GM08714 (cell line): ENCODE measurements at regions not wholly inside any gene's neighbourhood (a gene's known extent, or its start where the extent isn't known, plus 50 kb on each side); places are given as distances from the start of the nearest gene placed in this dataset.
"Not testable (repeated sequence)": the region's sequence is repeated elsewhere in the genome, so short reads cannot be mapped to it uniquely, and the experiment has no call there.

ENCODE experiments used
- H3K4me3 ChIP-seq: fragments of 200-500 bp; sonication (Bioruptor generic); 2 replicates; pipeline ENCODE4 v1.5.1; 2014; ENCODE audit warnings: mild to moderate bottlenecking, low read length, inconsistent platforms
- ZNF274 ChIP-seq: IDR thresholded peaks from 2 replicates; pipeline ENCODE4 v1.6.1; 2012; ENCODE audit warnings: mild to moderate bottlenecking, low read depth, low read length

DNA sequence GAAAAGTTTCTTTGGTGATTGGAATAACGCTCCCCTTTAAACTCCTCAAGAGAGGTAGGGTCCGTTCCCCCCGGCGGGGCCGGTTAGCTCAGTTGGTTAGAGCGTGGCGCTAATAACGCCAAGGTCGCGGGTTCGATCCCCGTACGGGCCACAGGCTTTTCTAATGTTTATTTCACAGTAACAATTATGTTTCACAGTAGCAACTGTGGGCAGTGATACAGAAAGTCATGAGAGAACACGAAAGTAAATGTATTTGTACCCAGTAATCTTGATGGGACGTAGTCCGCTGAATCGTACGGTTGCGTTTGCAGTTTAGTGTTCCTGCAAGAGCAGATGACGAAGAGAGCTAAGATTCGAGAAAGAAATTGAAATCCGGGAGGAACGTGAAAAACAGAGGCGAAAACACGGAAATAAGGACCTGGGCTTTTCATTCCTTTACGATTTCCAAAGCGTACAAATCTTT is 505.5 kb downstream of the PRIM2 start:
- H3K4me3 ChIP-seq = no peak overlapping the region
- TF ChIP-seq ZNF274 = no peak

- H3K4me3 ChIP-seq = not testable (repeated sequence)
Measured at GRCh38 chr6:57837622-57838209, 520.3 kb downstream of the PRIM2 start.

GRCh38 chr6:57841551-57841950 is 524.1 kb downstream of the PRIM2 start:
- not testable (repeated sequence) for H3K4me3 ChIP-seq

DNA sequence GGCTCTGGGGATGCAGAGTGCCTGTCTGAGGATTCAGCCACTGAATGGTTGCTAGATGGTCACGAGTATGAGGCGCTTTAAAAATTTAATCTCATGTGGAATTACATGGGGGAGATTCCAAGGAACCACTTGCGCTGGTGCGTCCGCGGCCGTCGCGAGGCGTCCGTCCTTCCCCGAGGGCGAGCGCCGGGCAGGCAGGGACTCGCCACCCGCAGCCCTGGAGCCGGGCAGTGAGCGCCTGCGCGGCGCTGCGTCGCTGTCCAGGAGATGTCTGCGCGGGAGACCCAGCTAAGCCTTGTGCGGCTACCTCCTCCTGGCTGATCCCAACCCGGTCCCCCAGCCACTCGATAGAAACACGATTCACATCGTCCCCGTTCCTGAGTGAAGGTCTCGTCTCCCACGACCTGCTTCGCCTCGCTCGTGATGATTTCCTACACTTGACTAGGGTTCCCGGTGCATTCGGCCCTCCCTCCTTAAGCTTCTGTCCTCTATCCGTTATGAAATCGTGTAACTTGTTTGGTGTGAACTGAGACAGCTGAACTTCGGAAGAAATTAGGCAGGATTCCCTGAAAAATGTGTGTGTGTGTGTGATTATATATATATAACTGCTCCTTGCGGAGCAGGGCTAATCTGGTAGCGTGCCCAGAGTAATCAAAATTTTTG is 536.4 kb downstream of the PRIM2 start:
- not testable (repeated sequence) for H3K4me3 ChIP-seq

GRCh38 chr6:57860481-57861315 is 543.3 kb downstream of the PRIM2 start:
- not testable (repeated sequence) for H3K4me3 ChIP-seq

GRCh38 chr6:57870083-57870482 is 552.7 kb downstream of the PRIM2 start:
- not testable (repeated sequence) for H3K4me3 ChIP-seq

DNA sequence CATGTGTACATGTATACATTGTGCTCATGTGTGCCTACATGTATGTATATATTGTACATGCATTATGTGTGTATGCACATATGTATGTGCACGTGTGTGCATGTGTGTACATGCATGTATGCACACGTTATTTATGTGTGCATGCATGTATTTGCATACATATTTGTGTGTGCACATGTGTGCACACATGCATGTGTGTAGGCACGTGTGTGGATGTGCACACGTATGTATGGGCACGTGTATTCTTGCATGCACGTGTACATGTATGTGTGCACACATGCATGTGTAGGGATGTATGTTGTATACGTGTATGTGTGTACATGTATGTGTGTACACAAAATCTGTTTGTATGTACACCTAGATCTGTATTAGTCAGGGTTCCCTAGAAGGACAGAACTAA is 556.0 kb downstream of the PRIM2 start:
- not testable (repeated sequence) for H3K4me3 ChIP-seq

- H3K4me3 ChIP-seq = not testable (repeated sequence)
Measured at GRCh38 chr6:57876659-57877058, 559.2 kb downstream of the PRIM2 start.

DNA sequence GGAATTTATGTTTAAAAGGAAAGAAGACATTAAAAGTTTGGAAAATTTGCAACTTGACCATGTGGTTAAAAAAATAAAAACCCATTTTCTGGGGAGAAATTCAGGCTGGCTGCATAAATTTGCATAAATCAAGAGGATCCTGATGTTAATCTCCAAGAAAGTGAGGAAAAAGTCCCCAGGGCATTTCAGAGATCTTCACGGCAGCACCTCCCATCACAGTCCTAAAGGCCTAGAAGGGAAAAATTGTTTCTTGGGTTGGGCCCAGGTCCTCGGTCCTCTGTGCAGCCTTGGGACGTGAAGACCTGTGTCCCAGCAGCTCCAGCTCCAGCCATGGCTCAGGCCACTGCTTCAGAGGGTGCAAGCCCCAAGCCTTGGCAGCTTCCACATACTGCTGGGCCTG is 560.3 kb downstream of the PRIM2 start:
- H3K4me3 ChIP-seq = not testable (repeated sequence)

- not testable (repeated sequence) for H3K4me3 ChIP-seq
Measured at GRCh38 chr6:57878792-57879191, 561.4 kb downstream of the PRIM2 start.

- not testable (repeated sequence) for H3K4me3 ChIP-seq
Measured at GRCh38 chr6:57898850-57899249, 581.4 kb downstream of the PRIM2 start.

DNA sequence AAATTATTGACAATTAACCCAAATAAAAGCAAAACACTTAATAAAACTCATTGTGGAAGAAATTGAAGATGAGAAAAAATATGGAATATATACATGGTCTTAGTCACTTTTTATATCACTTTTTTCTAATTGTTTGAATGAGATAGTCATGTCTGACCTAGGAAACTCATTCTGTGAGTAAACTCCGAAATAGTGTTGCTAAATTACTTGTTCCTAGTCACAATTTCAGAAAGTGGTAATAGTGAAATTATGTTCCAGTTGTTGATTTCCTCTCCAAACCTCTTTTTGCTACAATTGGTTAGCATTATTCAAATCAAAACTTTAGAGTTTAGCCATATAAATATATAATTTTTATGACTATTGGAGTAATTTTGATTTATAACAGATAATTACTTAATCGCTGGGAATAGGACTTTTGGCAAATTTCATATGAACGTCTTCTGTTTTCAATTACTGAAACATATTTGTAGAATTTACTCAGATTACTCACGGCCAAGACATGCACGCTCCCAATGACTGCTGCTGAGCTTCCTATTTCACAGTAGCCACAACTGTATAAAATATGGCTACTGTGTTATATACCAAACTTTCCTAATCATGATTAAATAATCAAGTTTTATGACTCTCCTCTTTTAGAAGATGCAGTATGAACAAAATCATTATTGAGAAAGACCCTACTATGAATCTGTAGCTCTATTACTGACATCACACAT is 583.4 kb downstream of the PRIM2 start:
- H3K4me3 ChIP-seq = not testable (repeated sequence)

GRCh38 chr6:57901445-57901844 is 584.0 kb downstream of the PRIM2 start:
- not testable (repeated sequence) for H3K4me3 ChIP-seq

- not testable (repeated sequence) for H3K4me3 ChIP-seq
Measured at GRCh38 chr6:57904356-57904755, 586.9 kb downstream of the PRIM2 start.

DNA sequence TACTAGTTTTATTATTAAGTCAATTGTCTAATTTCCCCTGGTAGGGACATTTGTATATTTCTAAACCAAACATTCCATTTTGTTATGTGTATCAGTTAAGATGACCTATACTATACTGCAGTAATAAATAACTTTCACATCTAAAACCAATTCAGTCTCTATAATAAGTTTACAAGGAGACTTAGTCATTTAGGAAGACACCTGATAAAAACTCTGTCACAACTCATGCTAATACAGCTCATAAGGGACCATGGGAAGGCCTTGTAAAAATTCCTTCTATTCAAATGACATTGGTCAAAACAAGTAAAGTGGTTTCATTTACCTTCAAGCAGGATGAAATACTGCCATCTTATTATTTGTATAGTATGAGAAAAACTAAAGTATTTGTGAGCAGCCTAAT is 597.9 kb downstream of the PRIM2 start:
- H3K4me3 ChIP-seq = not testable (repeated sequence)

DNA sequence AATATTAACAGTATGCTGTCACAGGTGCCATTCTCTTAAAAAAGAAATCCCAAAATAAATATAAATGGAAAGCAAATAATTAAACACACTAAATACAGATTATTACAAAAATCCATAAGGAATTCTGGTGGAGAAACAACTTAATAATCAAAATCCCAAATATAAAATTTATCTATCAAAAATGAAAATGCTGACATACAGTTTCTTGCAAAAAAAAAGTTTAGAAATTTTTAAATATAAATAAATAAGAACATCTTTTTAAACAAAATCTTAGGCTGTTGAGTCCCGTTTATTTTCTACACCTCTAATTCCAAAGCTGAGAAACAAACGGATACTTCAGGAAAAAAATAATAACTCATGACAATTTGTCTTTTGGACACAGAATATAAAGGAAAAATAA is 625.5 kb downstream of the PRIM2 start:
- not testable (repeated sequence) for H3K4me3 ChIP-seq

DNA sequence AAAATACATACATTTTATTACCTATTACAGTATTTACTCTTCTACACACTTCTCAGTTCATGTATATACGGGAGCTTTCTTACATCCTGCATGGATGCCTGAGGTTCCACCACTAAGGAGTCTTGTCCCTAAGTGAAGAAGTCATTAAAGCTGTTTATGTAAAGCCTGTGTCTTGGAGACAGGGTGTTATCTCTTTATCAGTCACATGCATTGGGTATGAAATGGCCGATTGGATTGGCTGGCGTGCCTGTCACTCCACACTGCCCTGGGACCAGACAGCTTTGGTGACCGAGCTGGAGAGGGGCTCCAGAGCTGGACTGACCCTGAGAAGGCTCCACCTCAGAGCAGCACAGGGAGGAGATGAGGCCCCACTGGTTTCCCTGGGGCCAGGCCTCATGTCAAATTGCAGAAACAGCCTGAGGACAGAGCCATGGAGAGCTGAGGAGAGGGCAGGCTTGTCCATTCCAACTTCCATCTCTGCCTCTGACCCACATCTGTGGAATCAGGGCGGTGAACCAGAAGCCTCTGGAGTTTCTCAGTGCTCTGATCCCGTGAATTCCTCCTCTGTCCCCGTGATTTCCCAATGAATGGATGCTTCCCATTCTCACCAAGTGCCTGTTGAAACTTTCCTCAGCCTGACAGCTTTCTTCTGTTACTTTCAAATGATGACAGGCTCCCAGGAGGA is 628.8 kb downstream of the PRIM2 start:
- H3K4me3 ChIP-seq = not testable (repeated sequence)

GRCh38 chr6:57946769-57947091 is 629.3 kb downstream of the PRIM2 start:
- not testable (repeated sequence) for H3K4me3 ChIP-seq

GRCh38 chr6:57948481-57948880 is 631.1 kb downstream of the PRIM2 start:
- not testable (repeated sequence) for H3K4me3 ChIP-seq

DNA sequence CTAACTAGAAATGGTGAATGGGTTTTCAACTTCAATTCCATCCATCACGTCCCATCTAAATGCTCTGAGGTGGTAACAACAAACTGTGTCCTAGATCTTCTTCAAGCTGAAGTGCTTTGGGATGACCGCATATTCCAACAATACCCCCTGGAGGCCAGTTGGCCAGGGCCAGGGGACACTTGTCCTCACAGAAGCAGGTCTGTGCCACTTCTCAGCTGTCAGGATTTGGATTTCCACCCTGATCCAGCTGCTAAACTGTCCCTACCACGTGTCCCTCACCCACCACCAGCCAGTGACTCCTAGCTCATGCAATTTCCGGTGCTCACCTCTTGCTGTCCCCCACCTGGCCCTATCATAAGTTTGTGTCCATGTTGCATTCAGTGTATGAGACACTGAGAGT is 633.0 kb downstream of the PRIM2 start:
- H3K4me3 ChIP-seq = not testable (repeated sequence)

DNA sequence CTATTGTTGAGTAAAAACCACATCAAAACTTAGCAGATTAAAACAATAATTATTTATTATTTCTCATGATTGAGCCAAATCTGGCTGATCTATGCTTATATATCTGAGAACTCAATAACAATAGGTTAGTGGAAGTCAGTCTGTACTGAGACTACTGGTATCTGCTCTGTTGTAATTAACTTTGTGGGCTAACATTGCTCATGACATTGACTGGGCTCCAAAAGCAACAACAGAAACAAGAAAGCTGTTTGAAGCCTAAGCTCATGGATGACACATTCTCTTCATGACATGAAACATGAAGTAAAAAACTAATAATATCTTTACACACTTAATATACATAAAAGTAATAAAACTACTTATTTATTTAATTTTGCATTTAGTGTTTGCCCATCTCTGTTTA is 649.3 kb downstream of the PRIM2 start:
- H3K4me3 ChIP-seq = not testable (repeated sequence)
